Astrocyte of the hippocampus (primary cell): ENCODE measurements at regions not wholly inside any gene's neighbourhood (a gene's known extent, or its start where the extent isn't known, plus 50 kb on each side); places are given as distances from the start of the nearest gene placed in this dataset.

Source experiments
- DNase-seq: peaks from one replicate; pipeline ENCODE4 v3.0.0; 2011; ENCODE audit warnings: low read depth, low spot score

DNA sequence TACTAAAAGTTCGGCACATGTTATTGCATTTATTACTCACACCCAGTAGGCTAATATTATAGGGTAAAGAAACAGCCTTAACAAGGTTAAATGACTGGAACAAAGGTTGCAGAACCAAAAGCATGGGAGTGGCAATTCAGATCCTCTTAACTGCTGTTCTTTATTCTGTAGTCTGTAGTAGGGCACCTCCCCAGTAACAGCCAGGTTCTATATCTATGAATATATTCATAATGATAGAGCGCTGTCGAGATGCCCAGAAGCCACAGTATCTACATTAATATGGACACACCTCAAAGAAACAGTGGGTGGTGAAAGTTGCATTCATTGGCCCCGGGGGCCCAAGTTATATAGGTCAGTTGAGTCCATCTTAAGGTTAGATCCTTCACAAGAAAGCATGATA lies 340.9 kb upstream of the THRB start:
- no peak for DNase-seq

DNA sequence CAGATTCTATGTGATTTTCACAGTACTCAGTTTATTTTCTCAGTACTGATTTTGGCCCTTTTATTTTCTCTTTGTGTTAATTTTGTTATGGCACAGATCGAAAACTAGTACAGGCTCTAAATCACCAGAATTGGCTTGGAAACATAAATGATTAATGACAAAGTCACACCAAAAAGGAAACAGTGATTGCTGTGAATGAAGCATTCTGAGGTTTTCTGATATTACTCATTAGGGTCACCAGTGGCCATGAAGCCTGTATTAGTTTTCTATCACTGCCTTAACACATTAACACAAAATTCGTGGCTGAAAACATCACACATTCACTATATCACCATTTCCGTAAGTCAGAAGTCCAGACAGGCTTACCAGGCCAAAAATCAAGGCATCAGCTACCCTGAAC lies 343.0 kb upstream of the THRB start:
- peak; percentile 3 for DNase-seq

DNA sequence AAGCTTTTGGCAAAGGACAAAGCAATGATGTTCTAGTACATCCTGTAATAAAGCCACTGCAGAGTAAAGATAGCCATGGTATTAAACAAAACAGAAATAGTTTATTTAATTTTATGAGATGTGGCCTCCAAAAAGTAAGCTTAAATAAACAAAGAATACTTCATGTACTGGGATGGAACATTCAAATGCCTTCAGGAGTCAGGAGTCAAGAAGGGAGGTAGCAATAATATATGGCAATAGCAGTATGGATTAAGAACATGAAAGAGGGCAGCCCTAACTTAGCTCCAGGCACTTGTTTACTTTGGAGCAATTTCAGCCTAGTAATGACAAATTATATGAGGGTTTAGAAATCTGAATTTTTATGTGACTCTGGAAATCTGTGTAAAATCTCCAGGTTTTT lies 343.9 kb upstream of the THRB start:
- no peak for DNase-seq

DNA sequence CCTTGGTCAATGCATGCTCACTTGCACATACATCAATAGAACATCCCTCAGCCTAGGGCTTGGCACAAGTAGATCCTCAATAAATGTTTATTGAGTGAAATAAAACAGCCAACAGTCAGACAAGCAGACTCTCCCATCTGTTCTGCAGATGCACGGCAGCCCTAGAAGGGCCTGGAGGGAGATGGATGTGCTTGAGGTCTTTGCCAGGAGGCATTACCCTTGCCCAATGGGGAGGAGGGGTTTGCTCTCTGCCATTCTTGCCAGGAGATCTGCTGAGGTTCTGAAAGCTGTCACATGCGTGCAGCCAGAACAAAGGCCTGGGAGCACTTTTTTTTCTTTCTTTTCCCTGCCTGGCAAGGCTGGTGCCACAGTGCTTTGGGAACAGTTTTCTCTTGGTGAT lies 349.3 kb upstream of the THRB start:
- no peak for DNase-seq

DNA sequence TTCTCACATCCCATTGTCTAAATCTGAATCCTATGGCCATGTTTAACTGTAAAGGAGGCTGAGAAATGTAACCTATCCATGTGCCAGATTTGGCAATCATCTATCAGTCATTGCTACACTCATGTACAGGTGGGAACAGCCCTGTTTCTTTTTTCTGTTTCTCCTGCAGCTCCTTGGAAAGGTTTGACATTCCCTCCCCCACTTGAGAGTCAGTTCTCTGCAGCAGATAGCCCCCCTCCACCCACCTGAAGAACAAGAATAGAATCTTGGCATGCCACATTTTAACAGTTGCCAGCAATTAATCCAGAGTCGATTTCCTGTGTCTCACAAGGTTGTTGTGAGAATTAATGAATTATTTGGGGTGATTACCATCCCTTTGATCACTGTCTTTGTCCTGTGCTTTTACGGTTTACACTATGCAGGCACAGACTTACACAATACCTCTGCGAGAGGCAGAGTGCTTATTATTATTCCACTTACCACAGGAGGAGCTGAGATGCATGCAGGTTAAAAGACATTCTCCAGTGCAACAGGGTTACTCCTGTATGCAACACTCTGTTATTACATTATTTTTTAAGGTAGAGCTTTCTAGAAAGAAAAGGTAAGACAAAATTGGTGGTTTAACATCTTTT lies 351.0 kb upstream of the THRB start:
- no peak for DNase-seq

DNA sequence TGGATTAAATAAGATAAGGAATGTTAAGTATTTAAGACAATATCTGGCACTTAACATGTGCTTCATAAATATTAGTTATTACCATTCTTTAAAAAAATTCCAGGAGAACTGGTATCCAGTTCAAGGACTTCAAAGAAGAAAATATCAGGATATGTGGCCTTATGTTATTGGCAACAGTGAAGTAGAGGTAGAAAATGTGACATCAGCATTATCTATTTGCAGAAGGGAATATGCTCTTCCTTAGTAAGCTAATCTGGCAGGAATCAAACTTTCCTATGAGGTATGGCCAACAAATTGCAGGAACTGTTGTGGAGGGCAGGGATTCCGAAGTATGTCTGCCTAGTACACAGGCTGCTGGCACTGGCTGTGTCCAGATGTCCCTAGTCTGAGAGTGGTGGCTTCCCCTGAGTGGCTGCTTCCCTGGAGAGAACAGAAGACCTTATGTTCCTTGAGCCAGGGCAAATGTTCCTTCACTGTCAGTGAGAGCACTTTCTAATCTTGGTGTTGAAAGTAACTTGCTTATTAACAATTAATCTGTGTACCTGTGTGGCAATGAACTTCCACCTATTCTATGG lies 351.7 kb upstream of the THRB start:
- DNase-seq = no peak

DNA sequence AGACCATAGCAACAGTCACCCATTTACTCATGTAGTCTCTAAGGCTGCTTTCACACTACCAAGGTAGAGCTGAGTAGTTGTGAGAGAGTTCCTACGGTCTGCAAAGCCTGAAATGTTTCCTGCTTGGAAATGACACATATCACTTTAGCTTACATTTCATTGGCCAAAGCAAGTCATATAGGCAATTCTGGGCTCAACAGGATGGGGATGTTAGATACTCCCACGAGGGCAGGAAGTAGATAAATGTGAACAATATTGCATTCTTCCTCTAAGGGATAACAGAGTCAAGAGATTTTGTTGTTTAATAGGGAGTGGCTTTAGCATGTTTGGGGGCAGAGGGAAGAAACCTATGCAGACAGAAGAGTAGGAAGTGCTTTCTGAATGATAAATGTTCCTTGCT lies 355.6 kb upstream of the THRB start:
- DNase-seq = no peak

DNA sequence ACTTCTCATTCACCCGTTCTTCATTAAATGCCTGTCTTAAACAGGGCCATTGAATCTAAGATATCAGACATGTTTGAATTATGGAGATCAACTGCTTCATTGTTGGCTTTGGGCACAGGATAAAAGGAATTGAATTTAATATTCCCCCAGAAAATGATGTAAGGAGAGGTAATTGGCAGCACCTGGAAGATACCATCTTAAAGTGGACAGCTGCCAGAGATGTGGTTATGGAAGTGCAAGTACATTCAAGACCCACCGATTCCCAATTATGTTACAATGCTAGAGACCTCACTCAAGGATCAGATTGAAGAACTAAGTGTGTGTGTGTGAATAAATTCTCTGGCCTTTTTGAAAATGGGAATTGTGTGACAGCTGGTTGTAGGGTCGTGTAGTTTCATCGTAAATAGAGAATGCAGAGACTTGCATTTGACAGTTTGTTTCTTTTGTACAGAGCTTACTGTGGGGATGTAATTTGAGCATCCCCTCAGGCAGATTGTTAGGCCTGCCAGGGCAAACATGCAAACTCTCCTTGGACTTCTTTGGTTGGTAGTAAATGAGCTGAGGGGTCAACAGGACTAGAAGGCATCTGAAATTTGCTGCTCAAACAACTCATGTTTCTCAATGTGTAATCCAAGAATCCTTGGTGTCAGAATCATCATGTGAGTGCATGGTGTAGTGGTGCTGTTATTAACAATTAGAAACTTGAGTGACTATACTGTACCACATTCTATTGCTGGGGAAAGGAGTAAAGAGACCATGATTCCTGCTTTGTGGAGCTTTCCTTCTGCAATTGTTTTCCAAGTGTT lies 359.2 kb upstream of the THRB start:
- DNase-seq = peak; percentile 20

DNA sequence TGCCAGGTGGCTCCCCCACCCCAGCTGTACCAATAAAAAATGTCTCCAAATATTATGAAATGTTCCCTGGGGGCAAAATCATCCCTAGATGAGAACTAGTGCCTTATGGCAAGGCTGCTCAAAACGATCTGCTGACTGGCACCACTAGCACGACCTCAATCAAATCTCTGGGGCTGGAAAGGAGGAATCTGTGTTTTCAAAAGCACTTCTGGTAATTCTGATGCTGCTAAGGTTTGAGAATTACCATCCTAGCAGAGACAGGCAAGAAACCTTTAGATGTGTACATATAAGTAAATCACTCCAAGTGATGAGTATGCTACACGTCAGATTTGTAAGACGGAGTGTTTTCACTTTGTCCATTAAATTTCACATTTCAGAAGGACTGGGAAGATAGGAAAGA lies 360.1 kb upstream of the THRB start:
- DNase-seq = no peak

DNA sequence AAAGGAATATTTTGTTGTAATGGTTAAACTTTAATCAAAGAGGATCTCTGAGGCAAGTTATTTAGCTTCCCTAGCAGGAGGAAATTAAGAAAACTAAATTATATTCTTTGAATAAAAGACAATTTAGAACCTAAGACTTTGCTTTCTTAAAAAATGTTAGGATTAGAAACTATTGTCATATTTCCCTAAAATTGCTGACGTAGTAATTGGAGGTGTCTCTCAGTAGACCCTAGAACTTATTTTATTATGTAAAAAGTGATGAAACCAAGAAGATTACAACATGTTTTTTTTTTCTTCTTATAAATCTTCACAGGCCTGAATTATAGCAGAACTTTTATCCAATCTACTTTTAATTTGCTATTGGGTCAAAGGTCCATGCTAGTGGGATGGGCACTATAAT lies 363.3 kb upstream of the THRB start:
- DNase-seq = no peak

DNA sequence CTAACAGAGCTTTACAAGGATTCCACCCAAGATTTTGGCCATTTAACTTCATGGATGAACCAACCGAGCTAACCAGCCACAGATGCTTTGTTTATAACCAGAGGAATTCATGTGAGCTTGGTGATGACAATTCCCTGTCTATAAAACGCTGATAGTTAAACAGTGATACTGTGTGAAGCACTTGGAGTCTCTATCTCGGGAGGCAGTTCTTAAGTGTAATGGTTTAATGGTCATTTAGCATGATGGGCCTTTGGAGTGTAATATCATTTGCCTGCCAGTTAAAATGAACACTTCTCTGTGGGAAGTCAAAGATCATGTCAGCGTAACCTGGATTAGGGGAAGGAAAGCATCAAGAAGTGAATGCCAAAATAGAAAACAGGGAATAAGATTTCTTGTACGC lies 368.6 kb upstream of the THRB start:
- no peak for DNase-seq

DNA sequence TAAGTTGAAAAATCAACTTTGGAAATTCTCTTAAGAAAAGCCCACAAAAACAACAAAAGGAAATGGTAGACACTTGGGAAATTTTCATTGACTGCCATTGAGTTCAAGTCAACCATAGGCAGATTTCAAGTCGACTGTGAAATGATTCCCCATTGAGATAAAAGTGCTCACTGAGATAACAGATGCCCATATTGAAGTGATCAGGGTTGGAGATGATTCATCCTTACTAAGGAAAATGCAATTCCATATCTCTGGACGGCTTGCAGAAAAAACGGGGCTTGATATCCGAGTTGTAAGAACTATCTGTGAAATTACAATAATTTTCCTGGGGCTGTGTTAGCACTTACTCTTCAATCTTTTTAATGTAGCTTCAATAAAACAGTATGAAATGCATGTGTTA lies 373.1 kb upstream of the THRB start:
- no peak for DNase-seq

DNA sequence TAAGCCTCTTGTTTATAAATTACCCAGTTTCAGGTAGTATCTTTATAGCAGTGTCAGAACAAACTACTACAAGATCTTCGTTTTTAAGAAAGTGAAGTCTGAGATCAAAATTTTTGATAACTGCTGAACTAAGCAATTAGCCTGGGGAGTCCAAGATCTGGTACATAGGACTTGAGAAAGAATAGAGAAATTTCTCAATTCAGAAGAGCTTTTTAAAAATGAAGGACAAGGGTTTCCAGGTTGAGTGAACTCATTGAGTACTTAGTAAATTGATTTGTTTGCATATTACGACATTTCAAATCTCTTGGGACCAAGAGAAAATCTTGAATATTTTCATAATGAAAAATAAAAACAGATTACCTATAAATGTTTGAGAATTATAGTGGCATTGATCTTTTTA lies 386.6 kb upstream of the THRB start:
- DNase-seq = no peak

DNA sequence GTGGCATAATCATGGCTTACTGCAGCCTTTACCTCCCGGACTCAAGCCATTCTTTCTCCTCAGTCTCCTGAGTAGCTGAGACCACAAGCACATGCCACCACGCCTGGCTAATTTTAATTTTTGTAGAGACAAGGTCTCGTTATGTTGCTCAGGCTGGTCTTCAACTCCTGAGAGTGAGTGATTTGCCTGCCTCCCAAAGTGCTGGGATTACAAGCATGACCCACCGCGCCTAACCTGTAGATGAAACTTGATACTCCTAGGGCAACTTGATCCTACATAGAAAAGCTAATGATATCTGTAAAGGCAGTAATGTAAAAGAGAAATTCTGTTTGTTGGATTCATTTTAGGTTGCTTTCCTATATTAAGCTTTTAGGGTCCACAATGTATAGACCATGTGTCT lies 391.9 kb upstream of the THRB start:
- no peak for DNase-seq

DNA sequence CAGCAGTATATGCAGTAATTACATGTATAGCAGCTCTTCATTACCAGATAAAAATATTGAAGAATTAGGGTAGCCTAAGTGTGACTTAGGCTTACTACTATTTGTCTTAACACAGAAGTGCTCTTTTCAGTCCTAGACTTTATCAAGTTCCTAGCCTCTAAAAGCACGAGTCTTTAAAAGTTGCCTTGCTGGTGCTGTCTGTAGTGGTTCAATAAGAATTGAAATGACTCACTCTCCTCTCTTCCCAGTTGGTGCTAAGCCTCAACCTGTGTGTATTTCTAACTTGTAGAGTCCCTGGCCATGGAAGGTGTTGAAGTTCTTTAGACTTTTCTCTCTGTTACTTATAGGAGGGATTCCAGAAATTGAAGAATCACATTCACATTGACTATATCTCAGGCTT lies 395.4 kb upstream of the THRB start:
- no peak for DNase-seq

DNA sequence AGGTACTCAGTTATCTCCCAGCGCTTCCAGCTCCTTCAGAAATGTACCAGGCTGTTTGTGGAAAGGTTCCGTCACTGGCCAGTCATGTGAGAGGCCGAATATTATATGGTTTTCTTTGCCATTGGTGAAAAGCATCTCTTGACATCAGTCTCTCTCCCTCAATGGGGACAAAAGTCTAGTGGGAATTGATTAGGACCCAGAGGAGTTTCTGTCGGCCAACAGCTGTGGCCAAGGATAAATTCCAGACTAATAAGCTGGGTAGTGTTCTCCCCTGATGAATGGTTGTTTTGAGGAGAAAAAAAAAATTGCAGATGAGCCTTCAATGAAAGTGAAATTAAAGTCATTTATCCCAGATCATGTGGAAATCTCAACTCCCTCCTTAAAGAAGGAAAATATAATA lies 404.7 kb upstream of the THRB start:
- no peak for DNase-seq

DNA sequence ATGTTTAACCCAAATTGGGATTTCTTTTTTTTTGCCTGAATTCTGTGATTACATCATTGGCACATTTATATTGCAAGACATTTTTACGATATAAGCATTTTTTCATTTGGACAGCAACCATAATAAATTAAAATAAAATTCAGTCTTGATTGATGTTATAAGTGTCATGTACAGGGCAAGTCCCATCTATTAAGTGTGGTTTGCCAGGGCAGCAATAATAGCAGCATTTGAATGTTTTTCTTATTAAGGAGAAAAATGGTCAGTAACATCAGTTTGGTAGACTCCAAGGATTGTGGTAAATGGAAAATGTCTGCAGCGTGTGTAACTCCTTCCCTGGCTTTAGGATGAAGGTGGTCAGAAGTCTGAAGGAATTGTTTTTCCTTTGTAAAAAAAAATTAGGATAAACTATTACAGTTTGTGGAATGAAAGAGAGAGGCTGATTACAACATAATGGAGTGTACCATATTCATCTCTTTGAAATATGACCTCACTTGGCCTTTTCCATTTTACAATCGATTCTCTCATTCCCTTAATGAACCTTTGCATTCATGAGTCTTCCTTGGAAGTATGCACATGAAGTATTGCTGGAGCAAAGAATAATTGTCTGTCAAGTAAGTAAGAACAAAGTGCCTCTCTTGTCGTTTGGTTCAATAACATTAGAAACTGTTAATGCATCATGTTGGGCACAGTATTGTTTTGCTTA lies 405.4 kb upstream of the THRB start:
- no peak for DNase-seq

DNA sequence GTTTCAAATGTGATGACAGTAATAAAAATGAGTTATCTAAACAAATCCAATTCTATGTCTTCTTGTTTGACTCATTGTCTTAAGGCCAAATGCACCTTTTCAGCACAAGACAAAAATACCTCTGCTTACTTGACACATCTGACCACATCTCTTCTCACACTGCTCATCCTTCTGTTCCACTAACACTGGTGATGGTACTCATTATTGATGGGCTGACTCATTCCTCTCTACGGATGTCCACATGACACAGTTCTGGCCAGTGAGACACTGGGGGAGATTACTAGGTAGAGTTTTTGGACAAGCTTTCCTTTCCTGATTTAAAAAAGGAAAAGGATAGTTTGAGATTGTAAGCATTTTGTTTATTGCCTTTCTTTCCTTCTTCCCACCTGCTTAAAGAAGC lies 410.6 kb upstream of the THRB start:
- DNase-seq = no peak

DNA sequence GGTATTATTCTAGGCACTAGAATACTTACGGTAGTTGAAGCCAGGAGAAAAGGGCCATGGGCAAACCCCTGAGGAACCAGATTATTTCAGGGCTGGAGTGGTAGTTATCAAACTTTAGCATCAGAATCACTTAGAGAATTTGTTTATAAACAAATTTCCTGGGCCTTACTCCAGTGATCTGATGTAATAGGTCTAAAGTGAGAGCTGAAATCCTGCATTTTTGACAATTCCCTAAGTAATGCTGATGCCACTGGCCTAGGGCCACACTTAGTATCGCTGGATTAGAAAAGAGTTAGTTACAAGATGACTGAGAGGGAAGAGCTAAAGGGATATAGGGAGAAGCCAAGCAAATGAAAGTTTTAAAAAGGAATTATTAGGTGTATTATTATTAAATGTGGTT lies 412.5 kb upstream of the THRB start:
- no peak for DNase-seq

DNA sequence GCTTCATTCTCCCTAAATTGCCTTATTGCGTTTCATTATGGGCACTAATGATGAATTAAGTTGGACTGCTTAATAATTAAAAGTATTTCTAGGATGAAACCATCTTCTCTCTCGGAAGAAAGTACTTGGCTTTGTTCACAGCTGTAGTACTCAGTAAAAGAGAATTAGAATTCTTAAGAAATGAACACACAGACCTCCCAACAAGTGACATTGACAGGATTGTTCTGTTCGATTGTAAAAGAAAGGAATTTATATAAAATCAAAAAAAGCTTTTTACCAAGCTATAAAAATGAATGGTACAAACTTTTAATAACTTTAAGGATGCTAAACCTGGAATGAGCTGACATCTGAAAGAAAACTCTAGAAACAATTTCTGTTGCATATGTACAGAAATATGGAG lies 416.4 kb upstream of the THRB start:
- DNase-seq = no peak

DNA sequence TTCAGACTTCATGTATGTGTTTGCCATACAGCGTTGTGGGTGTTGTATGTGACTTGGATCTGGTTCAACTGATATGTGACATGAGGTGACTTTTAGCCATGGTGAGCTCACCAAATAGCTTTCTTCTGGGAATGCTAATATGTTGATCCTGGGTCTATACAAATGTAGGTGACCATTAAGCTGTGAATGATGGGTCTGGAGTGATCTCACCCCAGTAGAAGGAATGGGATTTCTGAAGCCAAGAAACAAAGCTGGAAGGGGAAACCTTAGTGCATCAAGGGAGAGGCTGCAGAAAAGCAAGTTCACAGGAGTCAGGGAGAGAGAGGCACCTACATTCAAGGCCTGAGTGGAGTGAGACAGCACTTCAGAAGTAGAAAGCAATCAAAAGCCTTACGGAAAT lies 421.0 kb upstream of the THRB start:
- no peak for DNase-seq

DNA sequence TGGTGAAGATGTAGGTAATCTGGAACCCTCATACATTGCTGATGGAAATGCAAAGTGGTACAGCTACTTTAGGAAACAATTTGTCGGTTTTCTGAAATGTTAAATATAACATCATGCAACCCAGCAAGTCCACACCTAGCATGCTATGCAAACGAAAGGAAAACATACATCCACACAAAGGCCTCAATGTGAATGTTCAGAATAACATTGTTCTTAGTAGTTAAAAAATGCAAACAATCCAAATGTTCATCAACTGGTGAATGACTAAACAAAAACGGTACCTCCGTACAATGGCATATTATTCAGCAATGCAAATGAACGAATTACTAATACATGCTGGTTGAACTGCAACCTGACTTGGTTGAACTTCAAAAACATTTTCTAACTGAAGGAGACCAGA lies 423.3 kb upstream of the THRB start:
- no peak for DNase-seq

DNA sequence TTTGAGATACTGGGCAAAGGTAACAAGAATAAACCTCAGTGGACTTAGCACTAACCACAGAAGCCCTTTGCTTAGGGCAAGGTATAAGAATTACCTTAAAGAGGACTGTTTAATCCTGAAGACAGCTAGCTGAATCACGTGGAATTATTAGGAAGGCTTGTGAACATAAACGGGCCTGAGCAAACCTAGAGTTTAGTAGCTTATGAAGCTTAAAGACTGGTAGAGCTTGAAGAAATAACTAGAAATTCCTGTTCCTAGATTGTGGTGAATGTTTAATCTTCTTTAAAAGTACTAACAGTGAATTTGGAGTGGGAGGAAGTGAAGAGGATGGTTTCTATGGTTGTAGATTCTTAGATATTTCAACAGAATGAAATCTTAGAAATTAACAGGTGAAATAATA lies 428.9 kb upstream of the THRB start:
- DNase-seq = no peak
